GM13977 (cell line): ENCODE measurements at regions not wholly inside any gene's neighbourhood (a gene's known extent, or its start where the extent isn't known, plus 50 kb on each side); places are given as distances from the start of the nearest gene placed in this dataset.

Experiments used
- DNase-seq: peaks from one replicate; pipeline ENCODE4 v3.0.0; 2012; ENCODE audit warnings: low spot score
- in situ Hi-C: fragments of 300-500 bp; cut with MboI; formaldehyde crosslinking; loops from one replicate; pipeline ENCODE4 v1.12.0; 2022; ENCODE audit warnings: low sequenced_read_pairs, low pct_unique_long_range_greater_than_20kb, mixed read lengths, inconsistent platforms; ENCODE audit not compliant: unreplicated experiment
- TF ChIP-seq, protein P1 (sequence below): IDR thresholded peaks from 2 replicates; pipeline ENCODE4 v1.5.1; 2012; ENCODE audit warnings: mild to moderate bottlenecking, control low read depth; ENCODE audit not compliant: insufficient read depth; ENCODE audit errors: extremely low read depth, missing control alignments

DNA sequence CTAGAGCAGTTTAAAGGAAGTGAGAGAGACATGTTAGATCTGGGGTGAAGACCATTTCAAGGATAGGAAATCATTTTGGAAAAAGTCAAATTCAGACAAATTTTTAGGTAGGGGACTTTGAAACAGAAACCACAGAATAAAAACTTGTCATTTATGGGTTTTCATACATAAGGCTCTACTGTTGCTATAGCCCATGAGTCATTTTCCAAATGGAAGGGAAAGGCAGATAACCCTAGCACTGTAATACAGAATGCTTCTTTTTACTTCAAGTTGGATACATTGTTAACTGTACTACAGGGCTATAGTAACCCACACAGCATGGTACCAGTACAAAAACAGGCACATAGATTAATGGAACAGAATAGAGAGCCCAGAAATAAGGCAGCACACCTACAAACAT lies 455.4 kb downstream of the EBF1 start:
- in situ Hi-C loops, result no loop called here
- no peak for DNase-seq
- TF ChIP-seq, protein P1, sequence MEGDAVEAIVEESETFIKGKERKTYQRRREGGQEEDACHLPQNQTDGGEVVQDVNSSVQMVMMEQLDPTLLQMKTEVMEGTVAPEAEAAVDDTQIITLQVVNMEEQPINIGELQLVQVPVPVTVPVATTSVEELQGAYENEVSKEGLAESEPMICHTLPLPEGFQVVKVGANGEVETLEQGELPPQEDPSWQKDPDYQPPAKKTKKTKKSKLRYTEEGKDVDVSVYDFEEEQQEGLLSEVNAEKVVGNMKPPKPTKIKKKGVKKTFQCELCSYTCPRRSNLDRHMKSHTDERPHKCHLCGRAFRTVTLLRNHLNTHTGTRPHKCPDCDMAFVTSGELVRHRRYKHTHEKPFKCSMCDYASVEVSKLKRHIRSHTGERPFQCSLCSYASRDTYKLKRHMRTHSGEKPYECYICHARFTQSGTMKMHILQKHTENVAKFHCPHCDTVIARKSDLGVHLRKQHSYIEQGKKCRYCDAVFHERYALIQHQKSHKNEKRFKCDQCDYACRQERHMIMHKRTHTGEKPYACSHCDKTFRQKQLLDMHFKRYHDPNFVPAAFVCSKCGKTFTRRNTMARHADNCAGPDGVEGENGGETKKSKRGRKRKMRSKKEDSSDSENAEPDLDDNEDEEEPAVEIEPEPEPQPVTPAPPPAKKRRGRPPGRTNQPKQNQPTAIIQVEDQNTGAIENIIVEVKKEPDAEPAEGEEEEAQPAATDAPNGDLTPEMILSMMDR, result no peak

DNA sequence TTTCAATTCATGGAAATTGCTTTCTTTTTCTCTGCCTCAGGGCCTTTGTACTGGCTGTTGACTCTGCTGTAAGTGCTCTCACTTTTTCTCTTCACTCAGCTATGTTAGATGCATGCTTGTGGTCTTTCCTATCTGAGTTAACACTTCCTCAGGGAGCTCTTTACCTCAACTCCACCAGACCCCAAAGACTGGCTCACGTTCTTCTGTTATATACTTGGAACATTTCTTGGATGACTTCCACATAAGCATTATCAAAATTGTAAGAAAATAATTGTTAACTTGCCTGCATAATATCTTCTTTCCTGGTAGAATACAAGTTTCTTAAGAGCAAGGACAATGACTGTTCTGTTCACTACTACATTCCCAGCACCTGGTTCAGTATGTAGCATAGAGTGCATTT lies 455.9 kb downstream of the EBF1 start:
- TF ChIP-seq, protein P1, result no peak

DNA sequence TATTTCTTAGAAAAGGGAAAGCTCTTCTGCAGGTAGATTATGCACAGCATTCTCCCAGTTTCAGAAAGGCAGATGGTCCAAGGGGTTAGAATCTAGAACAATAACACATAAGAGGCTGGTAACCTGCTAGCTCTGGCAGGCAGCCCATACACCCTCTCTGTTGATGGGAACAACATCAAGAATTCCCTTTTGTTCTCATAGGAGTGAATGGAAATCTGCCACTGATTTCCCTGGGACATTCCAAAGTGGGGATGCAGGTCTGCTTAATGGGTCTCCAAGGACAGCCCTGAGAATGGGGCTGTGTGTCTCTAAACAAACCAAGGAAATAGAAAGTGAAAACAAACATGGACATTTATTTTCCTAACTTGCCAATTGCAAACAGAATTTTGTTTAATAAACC lies 456.8 kb downstream of the EBF1 start:
- TF ChIP-seq, protein P1, result no peak
- DNase-seq, result no peak
- in situ Hi-C loops, result no loop called here

More for the DNA sequence above, 455.9 kb downstream of the EBF1 start:
- DNase-seq, result no peak
- in situ Hi-C loops, result no loop called here

DNA sequence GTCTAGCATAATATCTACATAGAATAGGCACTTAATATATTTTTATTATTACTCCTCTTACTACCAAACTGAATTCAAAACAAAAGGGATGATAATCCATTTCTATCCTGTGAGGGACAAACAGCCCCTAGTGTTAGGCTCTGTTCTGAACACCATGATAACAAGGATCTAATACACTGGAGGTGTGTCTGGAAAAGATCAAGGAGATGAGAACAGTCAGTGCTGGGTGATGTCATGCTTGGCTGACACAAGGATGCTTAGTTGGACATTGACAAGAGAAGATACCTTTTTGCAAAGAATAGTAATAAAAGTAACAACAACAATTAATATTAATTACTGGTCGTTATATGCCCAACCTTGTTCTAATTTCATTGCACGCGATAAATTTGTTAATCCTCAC lies 458.7 kb downstream of the EBF1 start:
- no peak for DNase-seq
- in situ Hi-C loops, result no loop called here
- TF ChIP-seq, protein P1, result no peak

DNA sequence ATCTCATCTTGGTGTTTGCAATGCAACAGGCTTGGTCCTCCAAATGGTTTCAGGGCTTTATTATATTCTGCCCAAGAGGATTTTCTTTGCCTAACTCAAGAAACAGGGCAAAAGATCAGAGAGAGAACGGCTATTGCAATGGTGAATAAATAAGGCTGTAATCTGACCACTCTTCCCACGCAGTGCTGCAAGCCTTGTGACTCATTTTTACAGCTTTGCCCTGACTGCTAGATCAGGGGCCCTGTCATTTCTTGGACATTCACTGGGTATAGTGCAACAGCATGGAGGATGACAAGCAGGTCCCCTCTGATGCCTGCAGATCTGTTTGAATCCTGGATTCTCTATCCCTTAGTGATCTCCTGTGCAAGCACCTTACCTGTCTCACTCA lies 459.1 kb downstream of the EBF1 start:
- TF ChIP-seq, protein P1, result no peak
- in situ Hi-C loops, result no loop called here
- no peak for DNase-seq

DNA sequence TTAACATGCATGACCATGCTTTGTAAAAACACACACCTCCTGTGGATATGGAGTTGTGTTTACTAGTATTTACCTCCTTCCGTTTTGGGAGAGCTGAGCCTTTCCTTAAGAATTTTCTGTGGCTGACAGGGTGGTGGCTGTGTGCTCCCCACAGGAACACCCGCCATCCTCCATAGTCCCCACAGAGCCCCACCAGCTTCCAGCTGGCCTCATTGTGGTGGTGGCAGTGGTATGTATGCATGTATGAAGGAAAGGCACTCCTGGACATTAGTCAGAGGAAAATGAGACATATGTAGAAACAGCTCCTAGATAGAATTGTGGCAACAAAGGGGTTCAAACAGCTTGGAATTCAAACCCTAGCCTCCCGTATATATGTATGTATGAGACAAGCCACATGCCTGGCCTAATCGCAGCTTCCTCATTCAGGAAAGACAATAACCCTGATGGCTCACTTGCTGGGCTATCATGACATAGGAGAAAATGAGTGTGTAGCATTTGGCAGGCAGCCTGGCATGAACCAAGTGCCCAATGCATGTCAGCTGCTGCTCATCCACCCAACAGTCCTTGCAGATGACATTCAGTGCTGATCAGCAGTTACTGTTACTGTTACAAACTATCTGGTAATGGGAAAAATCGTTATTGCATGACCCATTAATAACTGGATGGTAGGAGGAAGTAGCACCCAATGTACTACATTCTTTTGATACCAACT lies 459.7 kb downstream of the EBF1 start:
- TF ChIP-seq, protein P1, result no peak
- no peak for DNase-seq
- in situ Hi-C loops, result no loop called here
